Hepatocyte (in vitro differentiated cells): ENCODE measurements at regions not wholly inside any gene's neighbourhood (a gene's known extent, or its start where the extent isn't known, plus 50 kb on each side); places are given as distances from the start of the nearest gene placed in this dataset.

Experiments
- CTCF ChIP-seq: fragments of 200-600 bp; sonication (generic); IDR thresholded peaks from 2 replicates; pipeline ENCODE4 v1.5.1; 2016; ENCODE audit warnings: antibody characterized with exemption, mild to moderate bottlenecking; ENCODE audit not compliant: poor library complexity
- EZH2 ChIP-seq: fragments of 200-600 bp; sonication (generic); IDR thresholded peaks from 2 replicates; pipeline ENCODE4 v1.6.1; 2016; ENCODE audit warnings: antibody characterized with exemption, mild to moderate bottlenecking, borderline replicate concordance

GRCh38 chr20:53826597-53827291, 233.1 kb upstream of the ZNF217 start:
- TF ChIP-seq EZH2, result no peak
- no peak for TF ChIP-seq CTCF
